Esophagus mucosa (tissue), 1 donor: ENCODE measurements at regions not wholly inside any gene's neighbourhood (a gene's known extent, or its start where the extent isn't known, plus 50 kb on each side); places are given as distances from the start of the nearest gene placed in this dataset.

Experiments
- ATAC-seq: fragments of 200-7000 bp; cut with Tn5 transposase; one replicate; pipeline ENCODE4 v1.9.1; 2020
- donor health status: DM: yes; HTN: yes; CAD: no.

- peak; percentile 89 for ATAC-seq
Measured at GRCh38 chr6:40791004-40791403, 203.8 kb upstream of the LRFN2 start.

- ATAC-seq = no peak
Measured at GRCh38 chr6:40788661-40789655, 201.8 kb upstream of the LRFN2 start.

DNA sequence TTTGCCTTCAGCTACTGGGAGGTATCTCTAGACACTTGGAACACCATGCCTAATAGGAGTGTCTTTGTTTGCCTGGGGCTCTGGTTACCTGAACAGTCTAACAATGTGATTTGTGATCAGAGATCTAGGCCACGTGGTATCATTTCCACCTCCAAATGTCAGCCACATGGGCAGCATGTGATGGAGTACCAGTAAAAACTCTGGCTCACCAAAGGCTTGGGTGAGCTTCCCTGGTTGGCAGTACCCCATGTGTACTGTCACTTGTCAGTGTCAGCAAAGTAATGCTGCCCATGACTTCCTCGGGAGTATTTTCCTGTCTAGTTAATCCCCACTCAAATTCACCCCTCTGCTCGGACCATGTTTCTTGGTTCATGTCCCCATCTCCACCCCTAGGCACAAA is 195.2 kb upstream of the LRFN2 start:
- no peak for ATAC-seq

GRCh38 chr6:40780637-40781036 is 193.5 kb upstream of the LRFN2 start:
- no peak for ATAC-seq

DNA sequence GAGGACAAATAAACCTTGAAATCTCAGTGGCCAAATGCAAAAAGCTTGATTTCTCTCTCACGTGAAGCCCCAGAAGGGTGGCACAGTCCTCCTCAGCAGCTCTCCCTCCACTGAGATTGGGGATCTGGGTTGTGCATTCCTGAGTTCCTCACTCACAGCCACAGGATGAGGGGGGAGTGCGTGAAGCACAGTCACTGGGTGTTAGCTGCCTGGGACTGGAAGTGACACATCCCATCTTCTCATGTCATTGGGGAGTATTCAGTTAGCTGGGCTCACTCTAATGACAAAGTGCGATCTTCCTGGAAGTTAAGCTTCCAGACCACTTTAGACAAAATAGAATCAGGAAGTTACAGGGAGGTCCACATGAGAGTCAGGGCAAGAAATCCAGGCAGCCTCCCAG is 192.2 kb upstream of the LRFN2 start:
- ATAC-seq = peak; percentile 60

GRCh38 chr6:40778918-40779317 is 191.8 kb upstream of the LRFN2 start:
- no peak for ATAC-seq

- ATAC-seq = peak; percentile 46
Measured at GRCh38 chr6:40778196-40778595, 191.0 kb upstream of the LRFN2 start.

GRCh38 chr6:40774932-40775331 is 187.8 kb upstream of the LRFN2 start:
- ATAC-seq = no peak

GRCh38 chr6:40770794-40771193 is 183.6 kb upstream of the LRFN2 start:
- ATAC-seq = no peak

GRCh38 chr6:40764726-40765125 is 177.6 kb upstream of the LRFN2 start:
- ATAC-seq = no peak

GRCh38 chr6:40762981-40763380 is 175.8 kb upstream of the LRFN2 start:
- ATAC-seq = no peak

GRCh38 chr6:40760887-40761286 is 173.7 kb upstream of the LRFN2 start:
- ATAC-seq = no peak

- ATAC-seq = no peak
Measured at GRCh38 chr6:40759838-40760237, 172.7 kb upstream of the LRFN2 start.

DNA sequence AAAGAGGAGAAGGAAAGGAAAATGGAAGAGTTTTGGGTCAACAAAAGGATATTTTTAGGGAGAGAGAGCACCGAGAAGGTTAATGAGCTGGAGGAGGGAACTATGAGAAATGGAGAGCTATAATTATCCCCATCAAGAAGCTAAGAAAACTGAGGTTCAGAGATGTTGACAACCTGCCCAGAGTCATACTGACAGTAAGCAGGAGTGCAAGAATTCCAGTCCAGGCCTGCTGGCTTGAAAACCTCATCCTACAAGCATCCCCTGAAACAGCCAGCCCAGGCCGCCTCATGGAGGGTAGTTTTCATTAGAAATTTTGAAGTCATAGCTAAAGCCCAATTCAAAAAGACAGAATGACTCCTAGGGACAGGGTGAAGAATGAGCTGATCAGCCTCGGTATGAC is 172.1 kb upstream of the LRFN2 start:
- no peak for ATAC-seq

DNA sequence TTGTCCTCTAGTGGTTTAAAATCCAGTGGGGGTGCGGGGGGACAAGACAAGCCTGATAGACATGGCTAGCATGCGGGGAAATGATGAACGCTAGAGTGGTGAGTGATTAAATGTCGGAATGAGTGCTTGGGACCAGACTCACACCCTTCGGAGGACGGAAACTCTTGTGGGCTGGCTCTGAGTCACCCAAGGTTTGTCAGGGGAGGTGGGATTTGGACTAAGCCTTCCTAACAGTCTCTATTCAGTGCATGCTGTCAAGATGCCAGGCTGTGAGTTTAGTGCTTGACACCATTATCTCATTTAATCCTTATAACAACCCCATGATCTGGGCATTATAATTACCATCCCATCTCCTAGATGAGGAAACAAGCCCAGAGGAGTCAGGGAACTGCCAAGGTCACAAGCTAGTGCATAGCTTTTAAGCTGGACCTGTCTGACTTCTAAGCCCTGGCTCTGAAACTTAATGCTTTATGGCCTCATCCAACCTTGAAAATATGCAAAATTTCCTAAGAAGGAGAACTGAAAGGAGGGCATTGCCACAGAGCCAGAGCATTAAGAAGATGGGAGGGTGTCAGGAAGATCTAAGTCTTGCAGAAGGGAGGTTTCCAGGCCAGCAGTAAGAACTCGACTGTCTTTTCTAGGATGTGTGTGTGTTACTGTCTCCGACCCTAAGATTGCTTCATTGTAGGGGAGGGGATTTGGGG is 168.7 kb upstream of the LRFN2 start:
- ATAC-seq = peak; percentile 83

DNA sequence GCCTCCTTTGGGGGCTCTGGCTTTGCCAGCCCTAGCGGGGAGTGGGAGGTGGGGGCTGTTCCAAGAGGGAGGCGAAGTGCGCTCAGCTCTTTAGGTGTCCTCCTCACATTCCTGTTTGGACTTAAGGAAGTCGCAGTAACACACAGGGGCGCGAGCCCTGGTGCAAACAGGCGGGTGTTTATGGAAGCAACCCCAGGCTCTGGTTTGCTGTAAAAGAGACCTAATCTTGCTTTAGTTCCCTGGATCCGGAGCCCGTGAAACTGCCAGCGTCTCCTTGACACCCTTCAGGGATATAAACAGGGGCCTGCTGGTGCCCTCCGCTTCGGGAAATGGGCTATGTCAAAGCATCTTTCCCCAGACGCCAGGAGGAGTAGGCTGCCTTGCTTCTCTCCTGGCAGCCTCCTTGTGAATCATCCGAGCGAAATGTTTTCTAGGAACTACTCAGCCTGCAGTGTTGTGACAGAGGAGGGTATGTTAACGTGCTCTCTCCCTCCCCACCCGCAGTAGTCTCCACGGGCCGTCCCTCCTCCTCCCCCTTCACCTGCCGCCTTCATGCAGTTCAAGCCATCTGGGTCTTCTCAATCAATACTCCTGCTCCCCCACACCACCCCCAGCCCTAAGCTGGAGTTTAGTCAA is 168.0 kb upstream of the LRFN2 start:
- ATAC-seq = peak; percentile 55

DNA sequence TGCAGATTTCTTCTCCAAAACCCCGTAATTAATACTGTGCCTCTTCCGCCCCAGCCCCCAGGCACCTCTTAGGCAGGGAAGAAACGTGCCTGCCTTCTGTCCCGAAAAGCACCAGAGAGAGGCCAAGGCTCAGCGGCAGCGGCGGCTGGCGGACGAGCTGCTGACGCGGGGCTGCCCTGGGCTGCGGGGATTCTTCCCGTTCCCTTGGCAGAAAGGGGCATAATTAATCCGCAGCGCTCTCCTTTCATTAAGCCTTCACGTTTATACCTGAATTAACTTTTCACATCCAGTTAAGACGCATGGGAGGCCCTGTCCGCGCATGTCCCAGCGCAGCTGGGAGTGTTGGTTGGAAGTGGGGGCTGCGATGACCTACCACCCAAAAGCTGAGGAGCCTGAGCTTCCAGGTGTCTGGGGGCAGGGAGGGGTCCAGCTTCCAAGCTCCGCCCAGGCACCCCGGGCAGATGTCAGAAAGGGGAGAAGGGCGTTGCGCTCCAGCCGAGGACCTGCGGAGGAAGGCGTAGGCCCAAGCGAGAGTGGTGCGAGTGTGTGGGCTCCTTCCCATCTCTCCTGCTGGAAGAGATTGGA is 167.4 kb upstream of the LRFN2 start:
- no peak for ATAC-seq

DNA sequence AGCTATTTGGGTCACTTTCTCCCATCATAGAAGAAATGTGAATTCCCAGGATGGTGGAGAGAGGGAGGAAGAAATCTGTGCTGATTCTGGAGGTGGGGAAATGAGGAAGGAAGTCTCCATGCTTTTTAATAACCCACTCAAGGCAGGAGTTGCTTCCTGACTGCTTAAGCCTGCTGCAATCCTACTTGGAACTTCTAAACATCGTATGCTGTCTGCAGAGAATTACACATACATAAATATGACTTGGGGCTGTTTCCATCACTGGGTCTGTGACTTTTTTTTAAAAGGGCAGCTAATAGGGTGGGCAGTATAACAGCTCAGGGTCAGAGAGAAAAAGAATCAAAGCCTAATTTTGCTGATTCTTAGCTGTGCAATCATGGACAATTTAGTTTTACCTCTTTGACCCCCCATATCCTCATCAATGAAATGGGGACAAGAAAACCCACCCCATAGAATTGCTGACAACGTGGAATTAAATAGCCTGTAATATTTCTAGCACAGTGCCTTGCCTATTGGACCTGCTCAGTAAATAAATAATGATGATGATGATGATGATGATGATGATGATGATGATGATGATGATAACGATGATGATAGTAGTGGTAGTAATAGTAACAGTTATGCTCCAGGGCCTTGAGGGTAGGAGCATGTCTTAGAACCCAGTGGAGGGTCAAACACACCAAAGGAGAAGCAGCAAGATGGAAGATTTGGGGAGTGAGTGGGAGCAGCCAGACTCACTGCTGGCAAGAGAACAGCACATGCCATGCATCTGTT is 166.7 kb upstream of the LRFN2 start:
- ATAC-seq = no peak

GRCh38 chr6:40753048-40753447 is 165.9 kb upstream of the LRFN2 start:
- ATAC-seq = no peak

DNA sequence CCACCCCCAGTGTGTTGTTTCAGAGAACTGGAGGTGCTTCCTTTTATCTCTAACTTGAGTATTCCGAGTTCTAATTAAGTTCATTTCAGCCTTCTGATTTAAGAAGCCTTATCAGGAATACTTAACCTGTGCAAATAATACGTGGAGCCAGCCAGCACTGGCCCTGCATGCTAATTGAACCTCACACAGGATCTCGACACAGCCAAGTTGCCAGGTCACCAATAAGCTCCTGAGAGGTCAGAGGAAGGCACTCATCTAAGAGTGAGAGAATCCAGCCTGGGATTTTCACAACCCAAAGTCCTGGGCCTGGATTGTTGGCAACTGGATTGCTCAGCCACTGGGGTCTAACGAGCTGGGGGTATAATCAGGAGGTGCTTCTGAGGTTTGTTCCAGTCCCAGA is 157.7 kb upstream of the LRFN2 start:
- no peak for ATAC-seq

- ATAC-seq = no peak
Measured at GRCh38 chr6:40743690-40744446, 156.7 kb upstream of the LRFN2 start.
